Endothelial cell of umbilical vein (primary cell): ENCODE measurements at regions not wholly inside any gene's neighbourhood (a gene's known extent, or its start where the extent isn't known, plus 50 kb on each side); places are given as distances from the start of the nearest gene placed in this dataset.

Experiments
- BruUV-seq: library from RNA; stranded (reverse); fragments of 400-500 nt; replicated peaks from 2 replicates; lab custom pipeline; 2021; lab: Mats Ljungman, UMichigan
- CTCF ChIA-PET: fragments of 300-600, 350-600 bp; sonication (Branson Sonifier 250); formaldehyde crosslinking; loops from one replicate; lab custom pipeline; 2021; ENCODE audit warnings: antibody characterized with exemption, inconsistent platforms; lab: Charles Lee
- POLR2A ChIA-PET: fragments of 300-600, 350-600 bp; sonication (Branson Sonifier 250); formaldehyde crosslinking; loops from one replicate; lab custom pipeline; 2021; ENCODE audit warnings: antibody characterized with exemption, inconsistent platforms; lab: Charles Lee
- DNase-seq: peaks from one replicate; pipeline ENCODE4 v3.0.0-alpha.2; 2011; ENCODE audit warnings: low read depth, low spot score
- FAIRE-seq: peaks from 2 replicates; lab custom pipeline; 2011; peaks lifted over from hg19 to GRCh38; lab: Jason Lieb, UNC
- H2AFZ ChIP-seq: 2 replicates; pipeline ENCODE4 v1.6.0; 2012; ENCODE audit warnings: low read depth, low read length, control low read depth, inconsistent platforms
- H3K27ac ChIP-seq: 2 replicates; pipeline ENCODE4 v1.5.1; 2011; ENCODE audit warnings: low read depth, mild to moderate bottlenecking, control low read depth, low read length, moderate library complexity; ENCODE audit not compliant: insufficient read depth
- H3K27me3 ChIP-seq, 2 experiments: 2 replicates each; pipeline versions ENCODE4 v1.6.0 to v1.6.1; 2011; ENCODE audit warnings: low read length in 2 of 2, mixed read lengths in 1 of 2; ENCODE audit not compliant: control insufficient read depth in 2 of 2, insufficient read depth in 2 of 2
- H3K36me3 ChIP-seq, 2 experiments: 2 replicates in 1 of 2; 3 replicates in 1 of 2; pipeline ENCODE4 v1.5.1; 2011; ENCODE audit warnings: low read length in 2 of 2, mild to moderate bottlenecking in 1 of 2, moderate library complexity in 1 of 2; ENCODE audit not compliant: control insufficient read depth in 2 of 2, insufficient read depth in 2 of 2; ENCODE audit errors: extremely low read depth in 1 of 2
- H3K4me1 ChIP-seq: 3 replicates; pipeline ENCODE4 v1.5.1; 2011; ENCODE audit warnings: mild to moderate bottlenecking, low read length; ENCODE audit not compliant: control insufficient read depth, insufficient read depth; ENCODE audit errors: extremely low read depth
- H3K4me2 ChIP-seq: 2 replicates; pipeline ENCODE4 v1.6.1; 2011; ENCODE audit warnings: low read length, control low read depth, mixed read lengths; ENCODE audit not compliant: insufficient read depth
- H3K4me3 ChIP-seq, 3 experiments: fragments of 200-600 bp in 1 of 3; sonication (generic), shearing (Covaris generic) in 1 of 3; replicated peaks in 1 of 3; 2 replicates each; pipeline ENCODE4 v1.5.1; 2011 to 2016; ENCODE audit warnings: control low read depth in 3 of 3, low read length in 3 of 3, mild to moderate bottlenecking in 2 of 3, inconsistent platforms in 1 of 3, low read depth in 1 of 3, moderate library complexity in 1 of 3; ENCODE audit not compliant: insufficient read depth in 1 of 3
- H3K79me2 ChIP-seq: 2 replicates; pipeline ENCODE4 v1.6.0; 2012; ENCODE audit warnings: low read length, inconsistent platforms; ENCODE audit not compliant: control insufficient read depth, insufficient read depth
- H3K9ac ChIP-seq: replicated peaks from 2 replicates; pipeline ENCODE3; 2011; ENCODE audit warnings: low read length, control low read depth; ENCODE audit not compliant: insufficient read depth; ENCODE audit errors: extremely low read depth
- H3K9me1 ChIP-seq: replicated peaks from 3 replicates; pipeline ENCODE4 v1.6.0; 2011; ENCODE audit warnings: mild to moderate bottlenecking, low read length; ENCODE audit not compliant: control insufficient read depth, insufficient read depth; ENCODE audit errors: extremely low read depth
- H3K9me3 ChIP-seq: replicated peaks from 2 replicates; pipeline ENCODE4 v1.5.1; 2012; ENCODE audit warnings: low read length, inconsistent platforms; ENCODE audit not compliant: control insufficient read depth, insufficient read depth
- H4K20me1 ChIP-seq: replicated peaks from 2 replicates; pipeline ENCODE3; 2011; ENCODE audit warnings: mild to moderate bottlenecking, low read length; ENCODE audit not compliant: control insufficient read depth, insufficient read depth; ENCODE audit errors: extremely low read depth
- EZH2 ChIP-seq: IDR thresholded peaks from 2 replicates; pipeline ENCODE4 v1.6.1; 2012; ENCODE audit warnings: borderline replicate concordance, low read depth, mild to moderate bottlenecking, moderate library complexity, low read length, inconsistent platforms; ENCODE audit not compliant: severe bottlenecking
- FOS ChIP-seq: IDR thresholded peaks from 2 replicates; pipeline ENCODE4 v1.6.1; 2011; ENCODE audit warnings: mild to moderate bottlenecking, low read length, moderate library complexity, borderline replicate concordance; ENCODE audit not compliant: insufficient read depth
- GATA2 ChIP-seq: IDR thresholded peaks from 2 replicates; pipeline ENCODE4 v1.7.0; 2011; ENCODE audit warnings: low read depth, mild to moderate bottlenecking, moderate library complexity, mixed read lengths, low read length; ENCODE audit not compliant: insufficient read length, insufficient read depth
- JUN ChIP-seq: IDR thresholded peaks from 2 replicates; pipeline ENCODE4 v1.6.1; 2011; ENCODE audit warnings: borderline replicate concordance, low read depth; ENCODE audit not compliant: insufficient read length, insufficient read depth
- MYC ChIP-seq: IDR thresholded peaks from one replicate; pipeline ENCODE4 v1.6.1; 2011; ENCODE audit warnings: mild to moderate bottlenecking, low read depth, low read length
- POLR2A ChIP-seq: IDR thresholded peaks from 2 replicates; pipeline ENCODE4 v1.6.1; 2012; ENCODE audit warnings: low read depth, mild to moderate bottlenecking, control low read depth, low read length
- POLR2AphosphoS5 ChIP-seq: IDR thresholded peaks from 2 replicates; pipeline ENCODE4 v1.6.1; 2012; ENCODE audit warnings: low read depth, mild to moderate bottlenecking, control low read depth, low read length, moderate library complexity; ENCODE audit not compliant: insufficient read depth
- dilution Hi-C: fragments of 300-500 bp; cut with MboI; formaldehyde crosslinking; loops from one replicate; pipeline ENCODE4 v1.15.0; 2019; ENCODE audit warnings: low sequenced_read_pairs; ENCODE audit not compliant: extremely low pct_ligation_motif_present
- intact Hi-C: fragments of 100-400 bp; cut with micrococcal nuclease; formaldehyde crosslinking; loops from one replicate; pipeline ENCODE4 v1.10.0; 2022
- TF ChIP-seq, protein P1 (sequence below): IDR thresholded peaks from 2 replicates; pipeline ENCODE4 v1.6.1; 2011; ENCODE audit not compliant: insufficient read depth, insufficient read length
- TF ChIP-seq, protein P2 (sequence below), 2 donors: IDR thresholded peaks; 1 replicate in 1 of 2; 2 replicates in 1 of 2; pipeline ENCODE4 v1.5.1; 2011; ENCODE audit warnings: low read length in 2 of 2, mild to moderate bottlenecking in 2 of 2, moderate library complexity in 2 of 2, control low read depth in 1 of 2, inconsistent platforms in 1 of 2, low read depth in 1 of 2; ENCODE audit not compliant: insufficient read depth in 1 of 2; ENCODE audit errors: extremely low read depth in 1 of 2

DNA sequence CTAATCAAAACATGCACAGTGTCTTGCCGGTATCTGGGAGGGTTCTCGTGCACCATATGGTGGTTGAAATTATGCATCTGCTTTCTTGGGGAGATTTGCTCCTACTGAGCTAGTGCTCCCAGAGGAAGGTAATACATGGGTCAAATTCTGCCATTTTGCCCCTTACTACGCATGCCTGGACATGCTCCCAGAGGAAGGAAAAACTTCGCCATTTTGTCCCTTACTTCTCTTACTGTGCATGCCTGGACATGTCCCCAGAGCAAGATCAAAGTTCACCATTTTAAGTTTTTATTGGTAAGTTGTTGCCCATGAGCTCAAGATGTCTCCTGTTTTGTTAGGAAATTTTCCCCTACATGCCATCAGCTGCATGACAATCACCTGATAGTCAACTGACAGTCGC lies 252.1 kb upstream of the KLHL4 start:
- DNase-seq (no peak), FAIRE-seq (no peak)
- no peaks in the 10 kb centered on the region for H3K27me3 ChIP-seq
- BruUV-seq: no TSS peak
- no peak overlapping the region for H2AFZ ChIP-seq
- H3K9ac ChIP-seq: no peak overlapping the region
- no peak overlapping the region for H3K4me3 ChIP-seq
- dilution Hi-C loops (no loop called here), intact Hi-C loops (no loop called here)
- H4K20me1 ChIP-seq: no peaks in the 10 kb centered on the region
- H3K4me2 ChIP-seq: no peak overlapping the region
- H3K79me2 ChIP-seq: no peaks in the 10 kb centered on the region
- H3K36me3 ChIP-seq: no peaks in the 10 kb centered on the region
- H3K9me1 ChIP-seq: no peaks in the 10 kb centered on the region
- H3K9me3 ChIP-seq: no peaks in the 10 kb centered on the region
- TF ChIP-seq EZH2 (no peak), FOS (no peak), POLR2A (no peak), MYC (no peak), GATA2 (no peak)
- CTCF ChIA-PET: no interaction called here
- POLR2A ChIA-PET: no interaction called here
- H3K27ac ChIP-seq: no peak overlapping the region
- H3K4me1 ChIP-seq: no peaks in the 10 kb centered on the region

DNA sequence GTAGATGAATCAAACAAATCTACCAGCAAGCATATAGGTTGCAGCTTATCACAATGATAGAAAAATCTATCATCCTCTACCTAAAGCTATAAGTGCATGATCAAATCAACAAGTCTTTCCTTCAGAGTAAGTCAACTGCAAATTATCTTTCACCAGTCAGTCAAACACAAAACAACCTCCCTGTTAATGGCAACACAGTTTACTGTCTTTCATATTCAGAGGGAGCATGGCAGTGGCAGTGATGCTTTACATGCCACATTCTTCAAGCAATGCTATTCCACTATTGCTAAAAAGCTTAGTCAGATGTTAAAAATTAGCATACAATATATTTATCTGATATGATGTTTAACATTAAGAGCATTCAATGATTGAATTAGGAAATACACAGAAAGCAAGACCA lies 245.1 kb upstream of the KLHL4 start:
- no peak for FAIRE-seq
- Histone ChIP-seq H3K4me3 (no peak overlapping the region), H3K27ac (no peak overlapping the region), H2AFZ (no peak overlapping the region), H3K36me3 (no peaks in the 10 kb centered on the region), H3K79me2 (no peaks in the 10 kb centered on the region), H3K9ac (no peak overlapping the region), H3K4me1 (no peaks in the 10 kb centered on the region), H4K20me1 (no peaks in the 10 kb centered on the region), H3K9me1 (no peaks in the 10 kb centered on the region), H3K27me3 (no peaks in the 10 kb centered on the region), H3K4me2 (no peak overlapping the region), H3K9me3 (no peaks in the 10 kb centered on the region)
- intact Hi-C loops (no loop called here), dilution Hi-C loops (no loop called here)
- BruUV-seq: no TSS peak
- no peak for DNase-seq
- POLR2A ChIA-PET: no interaction called here
- CTCF ChIA-PET: no interaction called here
- TF ChIP-seq, protein P1, sequence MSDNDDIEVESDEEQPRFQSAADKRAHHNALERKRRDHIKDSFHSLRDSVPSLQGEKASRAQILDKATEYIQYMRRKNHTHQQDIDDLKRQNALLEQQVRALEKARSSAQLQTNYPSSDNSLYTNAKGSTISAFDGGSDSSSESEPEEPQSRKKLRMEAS: no peak
- TF ChIP-seq GATA2: no peak
- TF ChIP-seq JUN: no peak
- TF ChIP-seq, protein P2, sequence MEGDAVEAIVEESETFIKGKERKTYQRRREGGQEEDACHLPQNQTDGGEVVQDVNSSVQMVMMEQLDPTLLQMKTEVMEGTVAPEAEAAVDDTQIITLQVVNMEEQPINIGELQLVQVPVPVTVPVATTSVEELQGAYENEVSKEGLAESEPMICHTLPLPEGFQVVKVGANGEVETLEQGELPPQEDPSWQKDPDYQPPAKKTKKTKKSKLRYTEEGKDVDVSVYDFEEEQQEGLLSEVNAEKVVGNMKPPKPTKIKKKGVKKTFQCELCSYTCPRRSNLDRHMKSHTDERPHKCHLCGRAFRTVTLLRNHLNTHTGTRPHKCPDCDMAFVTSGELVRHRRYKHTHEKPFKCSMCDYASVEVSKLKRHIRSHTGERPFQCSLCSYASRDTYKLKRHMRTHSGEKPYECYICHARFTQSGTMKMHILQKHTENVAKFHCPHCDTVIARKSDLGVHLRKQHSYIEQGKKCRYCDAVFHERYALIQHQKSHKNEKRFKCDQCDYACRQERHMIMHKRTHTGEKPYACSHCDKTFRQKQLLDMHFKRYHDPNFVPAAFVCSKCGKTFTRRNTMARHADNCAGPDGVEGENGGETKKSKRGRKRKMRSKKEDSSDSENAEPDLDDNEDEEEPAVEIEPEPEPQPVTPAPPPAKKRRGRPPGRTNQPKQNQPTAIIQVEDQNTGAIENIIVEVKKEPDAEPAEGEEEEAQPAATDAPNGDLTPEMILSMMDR (IDR thresholded peaks at IDR 0.05; ENCODE audit: extremely low read depth in 1 of 2, insufficient read depth in 1 of 2, low read depth in 1 of 2, low read length in 2 of 2): no peak
- no peak for TF ChIP-seq EZH2
- TF ChIP-seq MYC: no peak
- no peak for TF ChIP-seq POLR2AphosphoS5
- no peak for TF ChIP-seq FOS
- TF ChIP-seq POLR2A: no peak
